GM18867 (cell line): ENCODE measurements at regions not wholly inside any gene's neighbourhood (a gene's known extent, or its start where the extent isn't known, plus 50 kb on each side); places are given as distances from the start of the nearest gene placed in this dataset.

Experiments used
- ATAC-seq: cut with Tn5 transposase; IDR thresholded peaks from one replicate; pipeline ENCODE4 v1.9.1; 2021; ENCODE audit warnings: mild to moderate bottlenecking, moderate library complexity; ENCODE audit not compliant: unreplicated experiment

DNA sequence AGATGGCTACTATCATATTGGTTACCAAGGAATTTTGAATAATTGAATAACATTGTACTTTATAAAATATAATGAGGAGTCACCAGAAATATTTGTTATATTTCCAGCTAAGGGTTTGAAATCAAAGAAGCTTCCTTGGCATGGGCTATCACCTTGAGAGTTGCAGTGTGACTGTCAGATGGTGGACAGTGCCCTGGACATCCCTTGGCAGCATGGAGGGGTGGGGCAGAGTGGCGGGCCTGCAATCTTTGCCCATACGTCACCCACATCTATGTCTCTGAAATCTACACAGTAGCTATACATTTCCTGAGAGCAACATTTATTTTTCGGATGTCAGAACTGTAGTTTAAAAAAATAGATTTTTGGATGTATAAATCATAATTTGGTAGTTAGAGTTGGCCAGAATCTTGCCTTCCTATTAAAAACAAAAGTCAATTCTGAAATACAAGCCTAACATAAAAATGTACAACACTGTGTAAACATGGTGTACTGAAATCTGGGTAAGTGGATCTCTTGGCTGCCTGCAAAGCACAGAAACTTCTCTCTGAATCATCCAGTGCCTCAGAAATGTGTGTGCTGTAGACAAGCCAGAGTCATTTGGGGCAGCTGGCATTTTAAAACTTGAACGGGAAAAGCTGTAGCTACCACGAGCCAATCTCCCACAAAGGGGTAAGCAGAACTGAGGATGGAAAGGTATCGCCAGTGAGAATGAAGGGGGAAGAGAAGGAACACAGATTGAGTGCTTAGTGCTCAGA, 124.2 kb upstream of the ARHGAP28 start:
- ATAC-seq, result no peak

DNA sequence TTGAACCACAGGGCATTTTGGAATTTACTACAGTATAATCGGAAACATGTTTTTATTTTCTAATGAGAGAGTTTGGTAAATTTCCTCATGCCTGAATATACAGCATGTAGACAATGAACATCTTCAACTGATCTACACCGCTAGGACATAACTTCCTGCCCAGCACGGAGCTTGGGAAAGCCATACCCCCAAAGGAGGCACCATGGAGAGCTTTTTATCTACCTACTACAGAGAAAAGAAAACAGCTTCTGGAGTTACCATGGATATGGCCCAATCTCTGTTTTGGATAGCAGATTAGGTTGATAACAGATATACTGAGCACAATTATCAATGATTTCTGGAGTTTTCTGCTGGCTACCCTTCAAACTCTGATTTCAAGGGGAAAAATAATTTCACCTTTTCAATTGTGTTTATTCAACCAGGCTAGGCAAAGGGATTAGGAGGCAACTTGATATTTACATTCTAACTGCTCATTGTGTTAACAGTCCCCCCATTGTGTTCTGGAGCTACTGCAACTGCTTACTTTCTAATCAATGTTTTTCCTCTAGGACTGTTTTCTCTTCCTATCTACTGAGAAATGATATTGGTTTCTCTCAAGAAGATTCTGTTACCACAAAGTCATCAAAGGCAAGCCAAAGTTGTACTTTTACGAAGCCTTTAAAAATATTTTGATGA, 123.0 kb upstream of the ARHGAP28 start:
- ATAC-seq, result no peak

DNA sequence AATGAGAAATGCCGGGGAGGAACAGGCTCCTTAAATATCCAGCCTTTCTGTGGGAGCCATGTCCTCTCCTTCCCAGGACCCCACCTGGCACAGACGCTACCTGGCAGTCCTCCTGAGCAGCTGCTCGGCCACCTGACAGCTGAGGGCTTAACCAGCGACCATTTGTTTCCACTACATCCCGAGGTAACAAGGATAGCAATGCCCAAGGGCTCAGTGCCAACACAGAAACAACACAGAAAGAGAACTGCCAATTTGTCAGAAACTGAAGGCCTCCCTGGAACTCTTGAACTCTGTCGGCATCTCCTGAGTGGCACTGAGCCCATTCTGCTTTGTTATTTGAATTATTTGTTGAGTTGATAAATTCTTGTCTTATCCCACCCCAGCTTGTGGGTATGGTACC, 122.2 kb upstream of the ARHGAP28 start:
- ATAC-seq, result no peak

DNA sequence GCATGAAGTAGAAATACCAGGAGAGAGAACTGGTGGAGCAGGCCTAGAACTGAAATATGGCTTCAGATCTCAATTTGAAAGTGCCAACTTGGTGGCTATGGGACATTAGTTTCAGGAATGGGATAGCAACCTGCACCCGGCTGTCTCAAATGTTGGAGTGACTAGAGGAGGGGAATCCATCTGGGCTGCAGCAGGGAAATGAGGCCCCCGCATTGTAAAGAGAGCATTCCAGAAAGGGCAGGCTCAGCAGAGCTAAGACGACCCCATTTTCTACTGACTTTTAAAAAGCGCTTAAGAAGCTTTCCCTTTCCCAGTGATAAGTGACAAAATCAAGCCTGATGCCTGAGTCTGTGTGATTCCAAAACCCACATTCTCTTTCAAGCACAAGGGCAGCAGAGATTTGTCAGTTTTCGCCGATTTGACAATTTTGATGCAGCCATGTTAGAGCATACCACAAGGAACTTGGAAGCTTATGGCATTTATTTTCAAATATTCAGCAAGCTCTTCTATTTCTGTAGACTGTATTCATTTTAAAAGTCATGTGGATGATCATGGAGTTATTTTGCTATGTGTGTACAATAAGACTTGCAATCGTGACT, 119.8 kb upstream of the ARHGAP28 start:
- ATAC-seq, result no peak

DNA sequence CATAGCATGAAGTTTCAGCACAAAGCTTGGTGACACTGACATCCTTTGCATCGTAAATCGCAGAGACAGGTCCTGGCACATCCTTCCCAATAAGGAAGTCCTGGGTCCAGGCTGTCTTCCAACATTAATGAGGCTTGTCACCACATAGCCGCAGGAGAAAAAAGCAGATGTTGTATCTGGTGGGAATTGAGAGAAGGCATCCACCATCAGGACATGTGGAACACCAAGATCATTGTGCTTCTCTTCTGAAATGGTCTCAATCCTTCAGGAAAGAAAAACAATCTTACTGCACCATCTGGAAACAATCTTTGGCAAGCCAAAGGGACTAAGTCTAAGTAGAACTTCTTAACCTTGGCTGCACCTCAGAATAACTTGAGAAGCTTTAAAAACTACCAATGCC, 119.0 kb upstream of the ARHGAP28 start:
- no peak for ATAC-seq

DNA sequence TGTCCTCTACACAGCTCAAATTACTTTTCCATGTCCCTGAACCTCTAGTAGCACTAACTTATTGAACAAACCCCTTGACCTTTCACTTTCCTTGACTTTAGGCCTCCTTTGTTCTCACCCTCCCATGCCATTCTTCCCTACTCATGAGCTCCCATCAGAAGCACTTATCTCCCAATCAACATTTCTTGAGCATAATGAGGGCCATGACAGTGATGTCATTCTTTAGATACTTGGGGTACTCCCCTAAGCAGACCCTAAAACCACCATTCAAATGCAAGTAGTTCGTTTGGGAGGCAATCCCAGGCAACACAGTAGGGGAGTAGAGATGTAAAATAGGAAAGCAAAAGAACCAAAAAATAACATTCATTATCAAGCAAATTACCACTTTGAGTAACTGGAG, 115.9 kb upstream of the ARHGAP28 start:
- ATAC-seq, result no peak

DNA sequence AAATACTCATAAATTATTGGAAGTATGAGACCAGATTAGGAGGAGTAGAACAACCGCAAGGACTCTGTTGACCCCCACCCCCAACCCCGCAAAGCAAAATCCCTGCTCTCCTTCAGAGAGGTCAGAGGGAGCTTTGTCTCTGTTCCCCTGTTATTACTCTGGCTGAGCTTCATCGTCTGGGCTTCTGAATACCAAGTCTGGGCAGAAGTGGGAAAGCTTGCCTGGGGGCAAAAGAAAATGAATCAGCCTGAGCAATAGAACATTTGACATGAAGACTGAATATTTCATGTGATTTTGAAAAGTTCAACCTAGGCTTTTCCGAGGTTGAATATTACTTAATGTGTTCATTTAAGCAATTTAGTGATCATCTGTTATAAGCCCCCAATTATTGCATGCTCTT, 114.6 kb upstream of the ARHGAP28 start:
- ATAC-seq, result no peak

DNA sequence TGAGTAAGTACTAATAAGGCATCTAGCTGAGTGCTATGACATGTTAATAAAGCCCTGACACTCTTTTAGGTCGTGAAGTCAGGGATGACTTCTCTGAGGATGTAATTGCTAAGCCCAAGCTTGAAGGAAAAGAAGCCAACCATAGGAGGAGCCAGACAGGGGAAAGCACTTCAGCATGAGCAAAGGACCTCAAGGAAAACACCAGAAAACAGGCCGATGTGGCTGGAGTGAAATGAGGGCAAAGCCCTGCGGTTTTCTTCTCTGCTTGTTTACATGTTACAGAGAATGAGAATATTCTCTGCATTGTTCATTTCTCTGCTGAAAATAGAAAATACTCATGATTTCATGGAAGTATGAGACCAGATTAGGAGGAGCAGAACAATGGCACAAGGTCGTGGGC, 112.5 kb upstream of the ARHGAP28 start:
- no peak for ATAC-seq

DNA sequence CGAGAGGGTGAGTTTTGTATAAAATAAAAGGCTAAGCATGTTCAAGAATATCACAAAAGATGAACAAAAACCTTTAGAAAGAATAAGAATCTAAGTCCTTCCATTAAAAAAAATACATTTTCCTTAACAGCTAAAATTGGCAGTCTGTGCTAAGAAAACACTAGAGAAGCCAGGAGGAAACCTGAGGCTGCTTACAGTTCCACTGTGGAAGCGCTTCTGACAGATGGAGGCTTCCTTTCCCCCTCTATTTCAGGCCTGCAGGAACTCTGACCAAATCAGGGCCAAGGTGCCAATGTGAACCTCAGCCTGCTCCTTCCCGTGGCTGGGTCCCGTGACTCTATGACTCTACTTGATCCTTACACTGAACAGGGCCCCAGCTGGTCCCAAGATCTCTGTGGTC, 108.1 kb upstream of the ARHGAP28 start:
- no peak for ATAC-seq

DNA sequence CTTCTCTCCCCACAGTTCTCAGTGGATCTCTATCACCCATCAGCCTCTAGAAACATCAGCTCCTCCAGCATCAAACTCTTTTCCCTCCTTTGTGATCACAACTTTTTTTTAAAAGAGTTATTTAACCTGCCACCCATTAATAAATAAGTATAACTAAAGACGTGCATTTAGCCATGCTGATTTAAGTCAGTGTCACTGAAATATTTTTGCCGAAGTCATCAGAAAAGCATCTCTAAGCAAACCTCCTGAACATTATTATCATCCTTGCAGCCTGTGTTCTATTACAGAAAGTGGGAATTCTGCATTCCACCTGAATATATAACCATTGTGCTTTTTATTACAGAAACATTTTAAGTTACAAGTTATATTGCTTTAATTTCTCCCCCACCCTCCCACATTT, 106.2 kb upstream of the ARHGAP28 start:
- ATAC-seq, result no peak

DNA sequence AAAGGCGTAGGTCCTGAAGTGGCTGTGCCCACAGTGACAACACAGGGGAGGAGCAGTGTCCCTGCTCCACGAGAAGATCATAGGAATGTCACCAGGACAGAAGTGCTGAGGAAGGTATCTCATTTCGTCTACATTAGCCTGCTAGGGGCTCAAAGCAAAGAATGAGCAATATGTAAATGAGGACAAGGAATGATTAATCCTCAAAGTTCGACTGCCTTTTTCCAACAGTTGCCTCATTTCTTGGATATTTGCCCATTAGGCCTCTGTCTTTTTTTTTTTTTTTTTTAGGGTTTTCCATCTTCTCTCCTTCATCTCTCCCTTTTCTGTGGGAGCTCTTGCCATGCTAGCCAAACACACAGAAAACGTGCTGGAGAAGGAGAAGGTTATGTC, 105.2 kb upstream of the ARHGAP28 start:
- ATAC-seq, result no peak

DNA sequence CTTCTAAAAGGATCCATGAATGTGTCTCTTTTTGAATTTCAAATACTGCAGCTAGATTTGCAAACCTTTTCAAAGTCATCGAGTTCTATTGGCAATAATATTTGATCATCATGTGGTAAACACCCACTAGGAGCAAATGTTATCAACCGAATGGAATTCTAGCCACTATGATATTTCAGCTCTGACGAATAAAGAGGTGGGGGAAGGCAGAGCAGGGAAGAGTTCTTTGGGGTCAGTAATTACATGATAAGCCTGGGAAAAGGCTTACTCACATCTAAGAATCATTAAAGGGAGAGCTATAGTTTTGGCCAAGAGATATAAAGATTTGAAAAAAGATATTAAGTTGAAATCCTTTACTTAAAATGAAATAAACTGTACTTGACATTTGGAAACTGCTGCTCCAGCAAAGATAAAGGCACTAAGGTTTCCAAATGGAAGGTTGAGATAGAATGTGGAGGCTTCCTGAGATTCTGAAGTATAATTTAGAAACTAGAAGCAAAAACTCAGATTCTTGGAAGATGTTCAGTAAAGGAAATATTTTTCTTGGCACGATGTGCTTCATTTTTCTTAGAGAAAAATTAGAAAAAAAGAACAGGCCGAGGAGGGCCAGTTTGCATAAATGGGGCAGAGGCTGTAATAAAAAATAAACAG, 104.7 kb upstream of the ARHGAP28 start:
- ATAC-seq, result no peak

DNA sequence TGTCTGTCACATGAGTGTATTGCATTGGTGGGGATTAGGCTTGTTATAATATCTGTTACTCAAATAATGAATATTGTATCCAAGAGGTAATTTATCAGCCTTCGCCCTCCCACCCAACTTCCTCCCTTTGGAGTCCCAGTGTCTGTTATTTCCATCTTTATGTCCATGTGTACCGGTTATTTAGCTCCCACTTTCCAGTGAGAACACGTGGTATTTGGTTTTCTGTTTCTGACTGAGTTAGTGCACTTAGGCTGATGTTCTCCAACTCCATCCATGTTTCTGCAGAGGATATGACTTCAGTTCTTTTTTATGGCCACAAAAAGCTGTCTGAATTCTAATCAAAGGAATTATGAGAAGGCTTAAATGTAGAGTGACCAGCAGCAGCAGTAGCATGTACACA, 104.0 kb upstream of the ARHGAP28 start:
- no peak for ATAC-seq

DNA sequence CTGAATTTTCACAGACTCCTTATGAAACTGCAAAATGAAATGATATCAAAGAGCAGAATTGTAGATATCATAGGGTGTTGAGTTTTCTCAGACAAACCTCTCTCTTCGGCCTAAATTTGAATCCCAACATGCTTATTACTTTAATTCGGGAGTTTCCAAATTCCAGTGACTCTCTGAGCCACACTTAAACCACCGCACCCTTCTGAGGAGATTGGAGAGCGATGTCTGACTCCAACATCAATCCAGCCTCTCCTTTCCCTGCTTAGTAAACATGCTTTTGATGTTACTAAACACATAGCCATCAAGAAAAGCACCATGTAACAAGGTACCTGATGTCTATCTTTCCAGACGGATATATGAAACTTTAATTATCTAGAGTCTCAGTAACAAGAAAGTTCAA, 103.1 kb upstream of the ARHGAP28 start:
- no peak for ATAC-seq

DNA sequence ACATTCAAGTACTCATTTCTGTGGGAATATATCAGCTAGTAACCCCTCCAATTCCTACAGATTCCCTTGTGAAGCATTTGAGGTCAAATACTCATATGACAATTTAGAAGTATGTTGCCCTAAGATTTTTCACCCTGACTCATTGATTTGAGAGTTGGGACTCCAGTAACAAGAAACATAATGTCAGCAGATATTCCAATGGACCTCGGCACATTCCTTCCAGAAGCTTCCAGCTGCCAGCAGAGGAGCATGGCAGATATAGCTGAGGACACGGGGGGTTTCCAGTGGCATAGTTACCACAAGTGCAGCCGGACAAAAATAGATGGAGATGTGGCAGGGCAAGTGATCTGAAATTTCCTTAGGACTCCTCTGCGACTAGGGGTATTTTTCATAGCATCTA, 101.9 kb upstream of the ARHGAP28 start:
- no peak for ATAC-seq

DNA sequence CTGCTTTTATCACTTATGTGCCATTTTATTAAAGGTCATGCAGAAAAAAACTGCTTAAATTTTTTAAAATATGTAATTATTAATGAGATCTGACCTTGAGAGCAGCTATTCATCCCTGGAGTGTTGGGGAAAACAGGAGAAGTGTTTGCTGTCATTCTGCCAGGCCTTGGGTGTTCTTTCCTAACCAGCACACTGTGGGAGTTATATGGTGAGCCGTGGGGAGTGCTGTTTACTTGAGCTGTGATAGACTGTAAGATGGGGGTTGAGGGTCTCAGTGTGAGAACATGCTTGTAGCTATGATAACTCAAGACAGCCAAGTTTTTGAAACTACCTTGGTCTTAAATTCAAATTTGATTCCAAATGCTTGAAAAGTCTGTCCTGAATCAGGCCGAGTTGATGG, 101.3 kb upstream of the ARHGAP28 start:
- ATAC-seq, result no peak

DNA sequence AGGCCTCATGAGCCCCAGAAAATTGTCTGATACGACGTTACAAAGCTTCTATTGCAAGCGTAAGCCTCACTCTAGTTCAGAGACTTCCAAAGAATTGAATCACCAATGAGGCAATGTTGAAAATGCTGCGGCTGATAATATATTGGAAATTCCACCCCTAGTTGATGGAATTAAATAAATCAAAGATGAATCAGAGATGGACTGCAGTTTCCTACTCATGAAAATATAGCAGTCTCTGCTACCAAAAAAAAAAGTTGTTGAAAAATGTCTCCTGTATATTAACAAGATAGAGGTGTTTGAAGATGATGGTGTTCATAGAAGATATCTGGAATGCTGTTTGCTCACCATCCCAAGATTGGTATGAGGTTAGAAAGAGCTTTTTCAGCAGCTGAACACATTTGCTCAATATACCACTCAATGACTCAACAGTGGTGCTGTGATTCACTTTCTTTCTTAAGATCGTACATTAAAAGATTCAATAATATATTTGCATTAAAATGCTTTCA, 99.8 kb upstream of the ARHGAP28 start:
- no peak for ATAC-seq

DNA sequence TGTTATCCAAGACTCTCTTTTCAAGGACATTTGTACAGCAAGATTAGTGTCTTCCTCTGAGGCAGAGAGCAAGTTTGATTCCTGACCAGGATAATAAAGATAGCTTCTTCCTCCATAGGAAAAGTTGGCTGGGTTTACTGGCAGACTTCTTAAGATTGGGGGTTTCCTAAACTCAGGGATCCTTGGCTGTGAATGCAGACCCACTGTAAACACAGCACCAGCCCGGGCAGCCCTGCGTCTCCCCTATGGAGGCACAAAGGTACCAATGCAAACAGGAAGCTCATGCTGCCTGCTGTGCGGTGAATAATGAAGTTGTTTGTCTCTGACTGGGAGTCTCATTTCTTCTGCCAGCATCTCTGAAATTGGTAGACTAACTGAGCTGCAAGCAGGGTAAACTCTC, 96.2 kb upstream of the ARHGAP28 start:
- no peak for ATAC-seq

DNA sequence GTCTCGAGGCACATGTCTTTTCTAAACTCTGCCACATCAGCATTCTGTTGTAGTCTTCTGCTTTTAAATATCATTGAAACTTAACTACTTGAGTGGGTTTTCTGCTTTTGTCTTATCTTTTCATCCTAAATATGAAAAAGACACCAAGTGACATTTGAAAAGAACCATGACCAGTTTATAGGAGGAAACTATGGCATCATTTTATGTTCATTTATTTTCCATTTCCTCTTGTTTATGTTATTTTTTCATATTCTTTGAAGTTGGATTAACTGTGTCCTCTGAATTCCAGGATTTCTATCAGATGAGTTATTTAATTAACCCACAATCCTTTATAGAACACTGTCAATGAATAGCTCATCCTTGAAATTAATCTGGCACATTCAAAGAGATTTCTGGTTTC, 93.4 kb upstream of the ARHGAP28 start:
- no peak for ATAC-seq

DNA sequence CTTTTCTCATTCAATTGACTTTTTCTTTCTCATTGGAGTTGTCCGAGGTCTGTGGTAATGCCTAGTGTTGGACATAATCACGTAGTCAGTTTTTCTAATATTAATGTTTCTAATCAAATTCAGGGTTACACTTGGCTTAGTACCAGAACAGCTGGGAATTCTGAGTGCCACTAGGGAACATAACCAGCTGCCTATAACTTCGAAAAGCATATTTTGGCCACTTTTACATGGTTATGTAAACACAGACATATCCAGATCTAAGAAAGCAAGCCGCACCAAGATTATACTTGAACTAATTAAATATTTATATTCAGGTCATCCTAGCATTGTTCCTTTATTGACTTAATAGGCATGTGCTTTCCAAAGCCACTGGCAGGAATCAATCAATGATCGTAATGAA, 91.1 kb upstream of the ARHGAP28 start:
- no peak for ATAC-seq

DNA sequence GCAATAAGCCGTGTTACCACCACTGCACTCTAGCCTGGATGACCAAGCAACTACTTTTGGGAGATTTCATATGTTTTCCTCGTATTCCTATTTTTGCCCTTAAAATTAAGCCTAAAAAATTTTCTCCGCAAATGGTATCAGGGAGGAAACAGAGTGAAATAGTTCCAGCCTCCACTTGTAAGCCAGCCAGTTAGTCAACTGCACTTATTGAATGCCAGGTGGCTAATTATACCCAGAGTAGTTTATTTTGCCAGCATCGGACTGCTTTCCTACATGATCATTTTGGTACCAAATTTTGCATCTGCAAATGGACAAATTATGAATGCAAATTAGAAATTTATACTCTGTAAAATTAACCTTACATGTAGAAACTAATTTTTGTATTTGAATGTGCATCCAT, 90.2 kb upstream of the ARHGAP28 start:
- ATAC-seq, result no peak
